ENCODE measurements at regions not wholly inside any gene's neighbourhood (a gene's known extent, or its start where the extent isn't known, plus 50 kb on each side); places are given as distances from the start of the nearest gene placed in this dataset.

DNA sequence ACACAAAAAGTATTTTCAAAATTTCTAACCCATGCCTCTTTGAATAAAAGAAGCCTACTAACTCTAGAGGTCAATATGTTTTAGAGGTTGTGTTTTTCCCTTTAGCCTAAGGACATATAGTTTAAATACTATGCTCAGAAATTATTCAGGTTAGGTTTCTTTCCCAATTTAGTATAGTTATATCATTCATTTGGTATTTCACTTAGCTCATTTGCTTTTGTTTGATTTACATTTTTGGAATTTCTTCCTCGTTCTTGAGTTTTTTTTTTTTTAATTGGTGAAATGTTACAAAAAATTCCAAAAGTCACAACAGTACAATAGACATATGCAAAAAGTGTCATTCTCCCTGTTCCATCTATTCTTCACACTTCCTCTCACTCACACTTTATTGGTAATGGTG, 371.3 kb upstream of the TNP1 start:
- Histone ChIP-seq H3K27me3 (ENCODE audit: low read length) (no peaks in the 10 kb centered on the region), H4K20me1 (ENCODE audit: low read depth, low read length) (no peaks in the 10 kb centered on the region), H3K9me3 (ENCODE audit: insufficient read depth, low read length) (no peaks in the 10 kb centered on the region), H3K27ac (ENCODE audit: low read depth, low read length) (no peak overlapping the region), H3F3A (ENCODE audit: insufficient read depth) (no peaks in the 10 kb centered on the region), H2AFZ (ENCODE audit: low read depth, low read length, severe bottlenecking) (no peak overlapping the region), H3K9ac (ENCODE audit: low read length) (no peak overlapping the region), H3K36me3 (ENCODE audit: low read length) (no peaks in the 10 kb centered on the region), H3K4me2 (ENCODE audit: low read depth, low read length, poor library complexity, severe bottlenecking) (no peak overlapping the region), H3K4me3 (ENCODE audit: insufficient read depth, low read length, poor library complexity, severe bottlenecking) (no peak overlapping the region), H3K9me2 (replicated peaks; ENCODE audit: insufficient read depth, low read length) (no peaks in the 10 kb centered on the region), H3K79me2 (ENCODE audit: insufficient read depth, low read length) (no peaks in the 10 kb centered on the region)
- TF ChIP-seq EZH2phosphoT487 (conservative IDR thresholded peaks at IDR 0.05; ENCODE audit: low read length), result no peak
- TF ChIP-seq, protein P1, sequence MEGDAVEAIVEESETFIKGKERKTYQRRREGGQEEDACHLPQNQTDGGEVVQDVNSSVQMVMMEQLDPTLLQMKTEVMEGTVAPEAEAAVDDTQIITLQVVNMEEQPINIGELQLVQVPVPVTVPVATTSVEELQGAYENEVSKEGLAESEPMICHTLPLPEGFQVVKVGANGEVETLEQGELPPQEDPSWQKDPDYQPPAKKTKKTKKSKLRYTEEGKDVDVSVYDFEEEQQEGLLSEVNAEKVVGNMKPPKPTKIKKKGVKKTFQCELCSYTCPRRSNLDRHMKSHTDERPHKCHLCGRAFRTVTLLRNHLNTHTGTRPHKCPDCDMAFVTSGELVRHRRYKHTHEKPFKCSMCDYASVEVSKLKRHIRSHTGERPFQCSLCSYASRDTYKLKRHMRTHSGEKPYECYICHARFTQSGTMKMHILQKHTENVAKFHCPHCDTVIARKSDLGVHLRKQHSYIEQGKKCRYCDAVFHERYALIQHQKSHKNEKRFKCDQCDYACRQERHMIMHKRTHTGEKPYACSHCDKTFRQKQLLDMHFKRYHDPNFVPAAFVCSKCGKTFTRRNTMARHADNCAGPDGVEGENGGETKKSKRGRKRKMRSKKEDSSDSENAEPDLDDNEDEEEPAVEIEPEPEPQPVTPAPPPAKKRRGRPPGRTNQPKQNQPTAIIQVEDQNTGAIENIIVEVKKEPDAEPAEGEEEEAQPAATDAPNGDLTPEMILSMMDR (IDR thresholded peaks at IDR 0.05; ENCODE audit: insufficient read depth, low read length, poor library complexity, severe bottlenecking), result no peak

DNA sequence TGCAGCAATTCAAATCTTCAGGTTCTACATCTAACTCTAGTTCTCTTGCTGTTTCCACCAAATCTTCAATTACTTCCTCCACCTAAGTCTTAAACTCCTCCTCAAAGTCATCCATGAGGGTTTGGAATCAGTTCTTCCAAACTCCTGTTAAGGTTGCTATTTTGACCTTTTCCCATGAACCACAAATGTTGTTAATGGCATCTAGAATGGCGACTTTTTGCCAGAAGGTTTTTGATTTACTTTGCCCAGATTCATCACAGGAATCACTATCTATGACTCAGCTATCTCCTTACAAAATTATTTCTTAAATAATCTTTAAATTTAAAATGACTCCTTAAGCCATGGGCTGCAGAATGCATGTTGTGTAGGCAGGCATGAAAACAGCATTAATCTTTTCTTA, 368.9 kb upstream of the TNP1 start:
- no peaks in the 10 kb centered on the region for H3K79me2 ChIP-seq (ENCODE audit: insufficient read depth, low read length)
- H3K36me3 ChIP-seq (ENCODE audit: low read length), result no peaks in the 10 kb centered on the region
- H3K4me2 ChIP-seq (ENCODE audit: low read depth, low read length, poor library complexity, severe bottlenecking), result no peak overlapping the region
- no peaks in the 10 kb centered on the region for H3K27me3 ChIP-seq (ENCODE audit: low read length)
- H4K20me1 ChIP-seq (ENCODE audit: low read depth, low read length), result no peaks in the 10 kb centered on the region
- no peaks in the 10 kb centered on the region for H3K9me3 ChIP-seq (ENCODE audit: insufficient read depth, low read length)
- no peak overlapping the region for H3K4me3 ChIP-seq (ENCODE audit: insufficient read depth, low read length, poor library complexity, severe bottlenecking)
- H3F3A ChIP-seq (ENCODE audit: insufficient read depth), result no peaks in the 10 kb centered on the region
- no peak overlapping the region for H3K27ac ChIP-seq (ENCODE audit: low read depth, low read length)
- H3K9ac ChIP-seq (ENCODE audit: low read length), result no peak overlapping the region
- no peaks in the 10 kb centered on the region for H3K9me2 ChIP-seq (replicated peaks; ENCODE audit: insufficient read depth, low read length)
- H2AFZ ChIP-seq (ENCODE audit: low read depth, low read length, severe bottlenecking), result no peak overlapping the region
- no peak for TF ChIP-seq EZH2phosphoT487 (conservative IDR thresholded peaks at IDR 0.05; ENCODE audit: low read length)
- TF ChIP-seq, protein P1 (IDR thresholded peaks at IDR 0.05; ENCODE audit: insufficient read depth, low read length, poor library complexity, severe bottlenecking), result no peak

DNA sequence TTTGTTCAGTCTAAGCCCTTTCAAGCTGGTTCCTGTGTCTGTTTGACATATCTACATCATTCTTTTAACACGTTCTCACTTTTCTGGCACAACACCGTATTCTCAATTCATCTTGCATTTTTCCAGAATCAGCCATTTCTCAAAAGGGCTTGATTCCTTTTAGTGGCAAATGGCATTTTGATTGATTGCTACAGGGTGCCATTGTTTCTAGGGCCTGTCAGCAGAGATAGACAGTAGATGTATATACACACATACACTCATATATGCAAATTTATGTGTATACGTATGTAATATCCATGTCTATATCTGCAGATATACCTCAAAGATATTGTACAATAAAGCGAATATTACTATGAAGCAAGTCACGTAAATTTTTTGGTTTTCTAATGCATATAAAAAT, 367.9 kb upstream of the TNP1 start:
- Histone ChIP-seq H3F3A (ENCODE audit: insufficient read depth) (no peaks in the 10 kb centered on the region), H3K79me2 (ENCODE audit: insufficient read depth, low read length) (no peaks in the 10 kb centered on the region), H2AFZ (ENCODE audit: low read depth, low read length, severe bottlenecking) (no peak overlapping the region), H3K4me2 (ENCODE audit: low read depth, low read length, poor library complexity, severe bottlenecking) (no peak overlapping the region), H3K9me3 (ENCODE audit: insufficient read depth, low read length) (no peaks in the 10 kb centered on the region), H3K27me3 (ENCODE audit: low read length) (no peaks in the 10 kb centered on the region), H3K27ac (ENCODE audit: low read depth, low read length) (no peak overlapping the region), H3K9ac (ENCODE audit: low read length) (no peak overlapping the region), H3K4me3 (ENCODE audit: insufficient read depth, low read length, poor library complexity, severe bottlenecking) (no peak overlapping the region), H4K20me1 (ENCODE audit: low read depth, low read length) (no peaks in the 10 kb centered on the region), H3K36me3 (ENCODE audit: low read length) (no peaks in the 10 kb centered on the region), H3K9me2 (replicated peaks; ENCODE audit: insufficient read depth, low read length) (no peaks in the 10 kb centered on the region)
- no peak for TF ChIP-seq EZH2phosphoT487 (conservative IDR thresholded peaks at IDR 0.05; ENCODE audit: low read length)
- TF ChIP-seq, protein P1 (IDR thresholded peaks at IDR 0.05; ENCODE audit: insufficient read depth, low read length, poor library complexity, severe bottlenecking), result no peak

DNA sequence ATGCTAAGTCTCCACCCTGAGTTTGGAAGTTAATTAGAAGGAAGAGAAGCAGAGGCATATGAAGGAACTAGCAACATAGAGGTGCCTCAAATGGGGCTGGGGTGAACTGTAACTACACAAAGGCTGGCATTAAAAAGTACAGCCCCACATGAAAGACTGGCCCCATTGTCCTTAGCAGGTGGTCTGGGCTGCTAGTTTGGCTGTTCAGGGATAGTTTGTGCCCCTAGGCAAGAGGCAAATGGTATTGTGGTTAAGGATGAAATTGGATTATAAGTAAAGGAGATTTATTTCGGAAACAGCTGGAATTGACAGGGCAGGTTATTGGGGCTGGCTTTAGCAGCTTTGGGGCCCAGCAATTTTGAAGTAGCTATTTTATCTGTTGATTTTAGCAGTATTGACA, 365.7 kb upstream of the TNP1 start:
- no peaks in the 10 kb centered on the region for H3K79me2 ChIP-seq (ENCODE audit: insufficient read depth, low read length)
- no peaks in the 10 kb centered on the region for H3K9me2 ChIP-seq (replicated peaks; ENCODE audit: insufficient read depth, low read length)
- TF ChIP-seq EZH2phosphoT487 (conservative IDR thresholded peaks at IDR 0.05; ENCODE audit: low read length), result no peak
- TF ChIP-seq, protein P1 (IDR thresholded peaks at IDR 0.05; ENCODE audit: insufficient read depth, low read length, poor library complexity, severe bottlenecking), result no peak
- H3K36me3 ChIP-seq (ENCODE audit: low read length), result no peaks in the 10 kb centered on the region
- no peaks in the 10 kb centered on the region for H4K20me1 ChIP-seq (ENCODE audit: low read depth, low read length)
- H3K4me2 ChIP-seq (ENCODE audit: low read depth, low read length, poor library complexity, severe bottlenecking), result no peak overlapping the region
- H3F3A ChIP-seq (ENCODE audit: insufficient read depth), result no peaks in the 10 kb centered on the region
- H3K27ac ChIP-seq (ENCODE audit: low read depth, low read length), result no peak overlapping the region
- no peak overlapping the region for H3K9ac ChIP-seq (ENCODE audit: low read length)
- H2AFZ ChIP-seq (ENCODE audit: low read depth, low read length, severe bottlenecking), result no peak overlapping the region
- no peaks in the 10 kb centered on the region for H3K9me3 ChIP-seq (ENCODE audit: insufficient read depth, low read length)
- H3K27me3 ChIP-seq (ENCODE audit: low read length), result no peaks in the 10 kb centered on the region
- H3K4me3 ChIP-seq (ENCODE audit: insufficient read depth, low read length, poor library complexity, severe bottlenecking), result no peak overlapping the region

Data from SU-DHL-6 (cell line).